GM21723 (cell line): ENCODE measurements at regions not wholly inside any gene's neighbourhood (a gene's known extent, or its start where the extent isn't known, plus 50 kb on each side); places are given as distances from the start of the nearest gene placed in this dataset.
"Not testable (repeated sequence)": the region's sequence is repeated elsewhere in the genome, so short reads cannot be mapped to it uniquely, and the experiment has no call there.

ENCODE experiments used
- ATAC-seq: cut with Tn5 transposase; IDR thresholded peaks from one replicate; pipeline ENCODE4 v1.9.1; 2021; ENCODE audit warnings: mild to moderate bottlenecking, moderate library complexity; ENCODE audit not compliant: unreplicated experiment

- ATAC-seq = no peak
Observed at GRCh38 chr14:71237556-71237955, 330.3 kb downstream of the PCNX1 start.

- ATAC-seq = no peak
Observed at GRCh38 chr14:71238835-71239234, 331.6 kb downstream of the PCNX1 start.

DNA sequence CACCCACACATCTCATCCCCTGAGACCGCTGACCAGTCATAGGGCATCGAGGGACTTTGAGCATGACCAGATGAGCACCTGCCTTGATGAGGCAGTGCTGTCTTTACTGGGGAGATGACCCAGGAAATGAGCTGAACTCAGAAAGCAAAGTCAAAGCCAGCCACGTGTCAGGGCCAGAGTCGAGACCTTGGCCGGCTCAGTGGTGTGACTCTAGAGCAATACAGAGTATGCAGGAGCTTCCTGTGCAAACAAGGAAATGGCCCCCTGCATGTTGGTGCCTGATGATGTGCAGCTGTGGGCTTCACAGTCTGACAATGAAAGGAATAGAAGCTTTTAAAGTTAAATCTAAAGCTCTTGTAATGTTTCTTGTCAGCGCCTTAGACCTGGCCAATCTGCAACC, 332.9 kb downstream of the PCNX1 start:
- no peak for ATAC-seq

- ATAC-seq = no peak
Observed at GRCh38 chr14:71240866-71241520, 333.7 kb downstream of the PCNX1 start.

- ATAC-seq = no peak
Observed at GRCh38 chr14:71242237-71242748, 335.0 kb downstream of the PCNX1 start.

DNA sequence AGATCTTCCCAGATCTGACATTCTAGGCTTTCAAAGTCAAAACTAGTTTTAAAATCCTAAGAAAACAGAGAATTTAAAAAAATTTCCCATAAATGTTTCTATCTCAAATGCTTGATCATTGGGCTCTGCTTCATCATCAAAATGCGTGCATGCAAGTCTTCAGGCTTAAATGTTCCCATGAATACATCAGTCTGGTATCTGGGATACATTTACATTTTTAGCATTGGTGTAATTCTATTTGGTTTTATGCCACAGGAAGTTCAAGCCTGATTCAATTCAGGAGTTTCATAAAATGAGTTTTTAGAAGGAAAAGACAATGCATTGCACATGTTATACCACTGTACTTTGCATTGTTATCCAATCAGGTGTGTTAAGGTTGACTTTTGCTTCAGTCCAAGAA, 336.4 kb downstream of the PCNX1 start:
- ATAC-seq = no peak

DNA sequence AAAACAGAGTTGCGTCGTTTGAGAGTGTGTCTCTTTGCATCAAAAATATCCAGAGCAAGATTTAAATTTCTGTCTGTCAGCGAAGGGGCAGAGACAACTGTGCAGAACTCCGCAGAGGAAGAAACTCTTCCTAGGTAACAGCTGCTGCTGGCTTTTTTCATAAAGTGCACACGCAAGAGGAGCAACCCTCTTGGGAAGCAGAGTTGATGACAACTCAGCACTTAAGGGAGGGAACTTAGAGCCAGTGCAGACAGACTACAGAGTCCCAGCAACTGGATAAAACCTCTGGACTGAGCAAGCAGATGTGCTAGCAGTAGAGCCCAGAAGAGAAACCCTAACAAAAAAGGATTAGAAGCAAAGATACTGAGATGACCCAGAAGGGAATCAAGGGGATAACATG, 337.1 kb downstream of the PCNX1 start:
- ATAC-seq = no peak

GRCh38 chr14:71245659-71246361, 338.6 kb downstream of the PCNX1 start:
- no peak for ATAC-seq

DNA sequence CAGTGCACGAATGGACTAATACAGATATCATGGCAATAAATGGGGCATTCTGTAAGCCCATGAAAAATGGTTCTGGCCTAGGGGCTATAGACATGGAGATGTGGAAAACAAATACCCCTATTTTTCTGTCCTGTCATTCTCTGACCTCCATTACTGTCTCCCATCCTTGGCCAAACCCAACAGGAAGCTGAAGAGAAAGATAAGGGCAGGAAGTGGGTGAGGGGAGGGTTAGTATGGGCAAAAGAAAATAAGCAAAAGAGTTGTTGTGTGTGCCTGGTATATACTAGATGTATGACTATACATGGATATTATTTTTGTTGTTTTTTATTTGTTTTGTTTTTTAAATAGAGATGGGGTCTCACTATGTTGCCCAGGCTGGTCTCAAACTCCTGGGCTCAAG, 339.3 kb downstream of the PCNX1 start:
- no peak for ATAC-seq

DNA sequence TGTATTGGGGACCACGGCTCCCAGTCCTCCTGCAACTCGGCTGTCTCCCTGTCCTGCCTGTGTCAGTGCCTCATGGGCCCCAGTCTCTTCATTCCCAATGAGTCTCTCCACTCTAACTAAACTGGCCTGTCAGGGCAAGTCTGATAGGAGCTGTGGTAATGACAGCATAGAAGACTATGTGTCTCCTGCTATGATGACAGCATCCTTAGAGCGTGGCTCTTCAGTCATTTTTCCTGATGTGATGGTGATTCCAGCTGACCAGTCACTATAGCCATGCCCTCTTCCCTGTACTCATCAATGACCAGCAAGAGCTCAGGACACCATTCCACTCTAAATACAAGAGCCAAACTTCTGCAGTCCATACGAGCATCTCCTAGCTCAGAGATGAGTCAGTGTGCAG, 339.8 kb downstream of the PCNX1 start:
- no peak for ATAC-seq

GRCh38 chr14:71248194-71248593, 340.9 kb downstream of the PCNX1 start:
- ATAC-seq = no peak

DNA sequence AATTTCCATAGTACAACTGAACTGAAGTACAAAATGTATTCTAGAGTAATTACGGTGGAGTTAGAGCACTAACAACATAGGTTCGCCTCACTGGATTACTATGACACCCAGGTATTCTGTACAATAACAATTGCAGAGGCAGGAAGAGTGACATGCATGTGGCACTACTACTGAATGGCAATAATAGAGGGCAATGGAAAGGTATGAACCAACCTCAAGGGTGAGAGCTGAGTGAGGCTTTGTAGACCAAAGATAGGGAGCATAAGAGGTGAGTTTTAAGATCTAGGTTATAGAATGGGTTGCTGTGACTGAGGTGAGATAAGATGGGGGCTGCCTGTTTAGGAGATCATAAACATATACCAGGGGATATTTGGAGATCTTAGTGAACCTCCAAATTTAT, 343.1 kb downstream of the PCNX1 start:
- ATAC-seq = no peak

GRCh38 chr14:71250791-71251190, 343.5 kb downstream of the PCNX1 start:
- ATAC-seq = no peak

GRCh38 chr14:71254091-71254719, 346.9 kb downstream of the PCNX1 start:
- ATAC-seq = not testable (repeated sequence)

- ATAC-seq = no peak
Observed at GRCh38 chr14:71261206-71261605, 353.9 kb downstream of the PCNX1 start.

GRCh38 chr14:71262441-71262840, 355.2 kb downstream of the PCNX1 start:
- ATAC-seq = no peak

- ATAC-seq = no peak
Observed at GRCh38 chr14:71264260-71264659, 357.0 kb downstream of the PCNX1 start.

DNA sequence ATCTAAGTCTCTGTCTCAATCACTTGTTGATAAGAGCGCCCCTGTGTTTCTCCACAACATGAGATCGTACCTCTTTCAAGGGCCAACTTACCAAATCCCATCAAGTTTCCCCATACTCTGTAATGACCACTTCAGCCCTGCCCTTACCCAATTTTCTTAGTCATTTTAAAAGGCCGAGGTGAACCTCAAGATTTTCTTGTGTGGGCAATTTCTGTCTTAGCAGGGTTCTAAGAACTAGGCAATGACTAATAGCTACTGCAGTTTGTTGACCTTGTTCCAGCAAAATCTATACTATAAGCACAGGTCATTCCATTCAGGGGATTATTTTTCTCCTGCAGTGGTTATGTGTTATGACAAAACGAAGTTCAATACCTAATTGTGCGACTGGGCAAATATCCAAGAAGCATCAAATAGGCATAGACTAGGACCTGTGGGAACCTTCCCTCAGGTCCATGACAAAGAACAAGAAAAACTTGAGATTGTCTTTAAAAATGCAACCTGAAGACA, 359.8 kb downstream of the PCNX1 start:
- peak; percentile 57 for ATAC-seq

- no peak for ATAC-seq
Observed at GRCh38 chr14:71267691-71268090, 360.4 kb downstream of the PCNX1 start.

GRCh38 chr14:71270111-71270510, 362.9 kb downstream of the PCNX1 start:
- ATAC-seq = no peak

GRCh38 chr14:71271166-71271945, 364.1 kb downstream of the PCNX1 start:
- no peak for ATAC-seq
